B cell (primary cell): ENCODE measurements at regions not wholly inside any gene's neighbourhood (a gene's known extent, or its start where the extent isn't known, plus 50 kb on each side); places are given as distances from the start of the nearest gene placed in this dataset.

ENCODE experiments used
- EZH2 ChIP-seq: IDR thresholded peaks from 2 replicates; pipeline ENCODE4 v1.6.1; 2012; ENCODE audit warnings: borderline replicate concordance, low read depth, mild to moderate bottlenecking, moderate library complexity, low read length; ENCODE audit not compliant: insufficient read depth, poor library complexity, severe bottlenecking
- TF ChIP-seq, protein P1 (sequence below): fragments of 200-600 bp; IDR thresholded peaks from one replicate; pipeline ENCODE4 v1.8.0; 2022; ENCODE audit warnings: antibody characterized with exemption, mild to moderate bottlenecking

- TF ChIP-seq, protein P1, sequence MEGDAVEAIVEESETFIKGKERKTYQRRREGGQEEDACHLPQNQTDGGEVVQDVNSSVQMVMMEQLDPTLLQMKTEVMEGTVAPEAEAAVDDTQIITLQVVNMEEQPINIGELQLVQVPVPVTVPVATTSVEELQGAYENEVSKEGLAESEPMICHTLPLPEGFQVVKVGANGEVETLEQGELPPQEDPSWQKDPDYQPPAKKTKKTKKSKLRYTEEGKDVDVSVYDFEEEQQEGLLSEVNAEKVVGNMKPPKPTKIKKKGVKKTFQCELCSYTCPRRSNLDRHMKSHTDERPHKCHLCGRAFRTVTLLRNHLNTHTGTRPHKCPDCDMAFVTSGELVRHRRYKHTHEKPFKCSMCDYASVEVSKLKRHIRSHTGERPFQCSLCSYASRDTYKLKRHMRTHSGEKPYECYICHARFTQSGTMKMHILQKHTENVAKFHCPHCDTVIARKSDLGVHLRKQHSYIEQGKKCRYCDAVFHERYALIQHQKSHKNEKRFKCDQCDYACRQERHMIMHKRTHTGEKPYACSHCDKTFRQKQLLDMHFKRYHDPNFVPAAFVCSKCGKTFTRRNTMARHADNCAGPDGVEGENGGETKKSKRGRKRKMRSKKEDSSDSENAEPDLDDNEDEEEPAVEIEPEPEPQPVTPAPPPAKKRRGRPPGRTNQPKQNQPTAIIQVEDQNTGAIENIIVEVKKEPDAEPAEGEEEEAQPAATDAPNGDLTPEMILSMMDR = no peak
- TF ChIP-seq EZH2 = no peak
Measured at GRCh38 chr10:43843321-43844101, 194.8 kb upstream of the ZNF32 start.
